ENCODE measurements at regions not wholly inside any gene's neighbourhood (a gene's known extent, or its start where the extent isn't known, plus 50 kb on each side); places are given as distances from the start of the nearest gene placed in this dataset.
A peak's percentile ranks its signal among the peaks of the same experiment; 100 is the strongest.

GRCh38 chr18:7413906-7414305 lies 153.2 kb upstream of the PTPRM start:
- Mint-ChIP-seq H3K27ac (ENCODE audit: low read depth, unreplicated experiment) (peak overlapping the region; percentile 94), H3K27me3 (ENCODE audit: insufficient read depth, unreplicated experiment) (no peaks in the 10 kb centered on the region), H3K9me3 (ENCODE audit: unreplicated experiment) (no peaks in the 10 kb centered on the region), H3K4me3 (ENCODE audit: unreplicated experiment) (peak overlapping the region; percentile 48), H3K36me3 (ENCODE audit: insufficient read depth, unreplicated experiment) (peaks cover 5% of the 10 kb centered on the region), H3K4me1 (ENCODE audit: insufficient read depth, unreplicated experiment) (peaks cover 31% of the 10 kb centered on the region)
- no peak for DNase-seq (ENCODE audit: unreplicated experiment)
- ChIA-PET POLR2A (interaction anchor here (0.7 to 2.9 kb wide), 5 partner anchors 18 to 156 kb away, joined by 3 to 20 read pairs (median 4); partner anchors contain the start of gene PTPRM), CTCF (interaction anchor here (1.9 kb wide), 1 partner anchor 153 kb away, joined by 10 read pairs; the partner anchor contains the start of gene PTPRM)
- intact Hi-C loops (cut with micrococcal nuclease), result no loop called here
- no peak for TF ChIP-seq CTCF (IDR thresholded peaks at IDR 0.05; ENCODE audit: unreplicated experiment)
- BruUV-seq (replicated peaks), result no TSS peak

DNA sequence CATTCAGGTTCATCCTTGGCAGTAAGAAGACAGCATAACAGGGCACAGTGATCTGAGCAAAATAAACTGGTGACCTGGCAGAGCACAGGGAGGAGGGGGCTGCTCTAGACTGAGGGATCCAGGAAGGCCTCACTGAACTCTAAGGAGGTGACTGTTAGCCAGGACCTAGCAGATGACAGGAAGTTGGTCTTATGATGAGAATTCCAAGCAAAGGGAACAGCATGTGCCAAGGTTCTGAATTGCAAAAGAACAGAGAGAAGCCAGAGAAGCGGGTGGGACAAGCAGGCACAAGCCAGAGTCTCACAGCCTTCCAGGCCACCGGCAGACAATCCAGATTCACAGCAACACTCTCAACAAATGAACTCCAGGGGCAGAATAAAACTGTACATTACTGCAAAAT lies 152.7 kb upstream of the PTPRM start:
- H3K4me1 Mint-ChIP-seq (ENCODE audit: insufficient read depth, unreplicated experiment), result peaks cover 35% of the 10 kb centered on the region

GRCh38 chr18:7415081-7415894 lies 151.8 kb upstream of the PTPRM start:
- Mint-ChIP-seq H3K36me3 (ENCODE audit: insufficient read depth, unreplicated experiment) (peaks cover 5% of the 10 kb centered on the region), H3K4me1 (ENCODE audit: insufficient read depth, unreplicated experiment) (peaks cover 41% of the 10 kb centered on the region), H3K4me3 (ENCODE audit: unreplicated experiment) (peak overlapping the region; percentile 48), H3K27me3 (ENCODE audit: insufficient read depth, unreplicated experiment) (no peaks in the 10 kb centered on the region), H3K9me3 (ENCODE audit: unreplicated experiment) (no peaks in the 10 kb centered on the region), H3K27ac (ENCODE audit: low read depth, unreplicated experiment) (peak overlapping the region; percentile 94)
- CTCF ChIA-PET, result interaction anchor here (0.6 to 2.2 kb wide), 4 partner anchors 142 to 1689 kb away, joined by 3 to 10 read pairs (median 7); partner anchors contain the start of gene PTPRM
- no TSS peak for BruUV-seq (replicated peaks)
- DNase-seq (ENCODE audit: unreplicated experiment), result peak; percentile 85
- intact Hi-C loops (cut with micrococcal nuclease), result loop anchor here (5.0 kb wide), 1 partner anchor 532 kb away; no protein-coding TSS in a partner anchor
- no peak for TF ChIP-seq CTCF (IDR thresholded peaks at IDR 0.05; ENCODE audit: unreplicated experiment)
- POLR2A ChIA-PET, result interaction anchor here (0.6 to 2.9 kb wide), 7 partner anchors 12 to 156 kb away, joined by 3 to 20 read pairs (median 3); partner anchors contain the start of gene PTPRM

More for the DNA sequence above, 152.7 kb upstream of the PTPRM start:
- Mint-ChIP-seq H3K4me3 (ENCODE audit: unreplicated experiment) (peak overlapping the region; percentile 48), H3K27ac (ENCODE audit: low read depth, unreplicated experiment) (peak overlapping the region; percentile 94), H3K27me3 (ENCODE audit: insufficient read depth, unreplicated experiment) (no peaks in the 10 kb centered on the region), H3K36me3 (ENCODE audit: insufficient read depth, unreplicated experiment) (peaks cover 5% of the 10 kb centered on the region), H3K9me3 (ENCODE audit: unreplicated experiment) (no peaks in the 10 kb centered on the region)
- no TSS peak for BruUV-seq (replicated peaks)
- TF ChIP-seq CTCF (IDR thresholded peaks at IDR 0.05; ENCODE audit: unreplicated experiment), result no peak
- ChIA-PET CTCF (interaction anchor here (1.9 to 2.2 kb wide), 2 partner anchors 142 to 153 kb away, joined by 9 to 10 read pairs; partner anchors contain the start of gene PTPRM), POLR2A (interaction anchor here (0.7 to 2.9 kb wide), 6 partner anchors 19 to 155 kb away, joined by 3 to 20 read pairs (median 4); partner anchors contain the start of gene PTPRM)
- intact Hi-C loops (cut with micrococcal nuclease), result no loop called here
- DNase-seq (ENCODE audit: unreplicated experiment), result peak; percentile 88

- ChIA-PET POLR2A (interaction anchor here (0.6 to 1.7 kb wide), 7 partner anchors 21 to 223 kb away, joined by 3 to 10 read pairs (median 3); partner anchors contain the start of gene PTPRM), CTCF (interaction anchor here (0.6 to 4.0 kb wide), 3 partner anchors 145 to 150 kb away, joined by 3 to 17 read pairs (median 8); partner anchors contain the start of gene PTPRM)
- Mint-ChIP-seq H3K4me1 (ENCODE audit: insufficient read depth, unreplicated experiment) (peaks cover 41% of the 10 kb centered on the region), H3K27ac (ENCODE audit: low read depth, unreplicated experiment) (peak overlapping the region; percentile 68), H3K9me3 (ENCODE audit: unreplicated experiment) (no peaks in the 10 kb centered on the region), H3K27me3 (ENCODE audit: insufficient read depth, unreplicated experiment) (no peaks in the 10 kb centered on the region), H3K4me3 (ENCODE audit: unreplicated experiment) (peak overlapping the region; percentile 9), H3K36me3 (ENCODE audit: insufficient read depth, unreplicated experiment) (no peaks in the 10 kb centered on the region)
- intact Hi-C loops (cut with micrococcal nuclease), result loop anchor here (5.0 kb wide), 1 partner anchor 530 kb away; no protein-coding TSS in a partner anchor
- no TSS peak for BruUV-seq (replicated peaks)
- DNase-seq (ENCODE audit: unreplicated experiment), result peak; percentile 95
- no peak for TF ChIP-seq CTCF (IDR thresholded peaks at IDR 0.05; ENCODE audit: unreplicated experiment)
These were observed 149.4 kb upstream of the PTPRM start for GRCh38 chr18:7417727-7418126.
